Activated CD8-positive, alpha-beta memory T cell treated with anti-CD3 and anti-CD28 coated beads for 4 hours (primary cell): ENCODE measurements at regions not wholly inside any gene's neighbourhood (a gene's known extent, or its start where the extent isn't known, plus 50 kb on each side); places are given as distances from the start of the nearest gene placed in this dataset.
"Not testable (repeated sequence)": the region's sequence is repeated elsewhere in the genome, so short reads cannot be mapped to it uniquely, and the experiment has no call there.

Source experiments
- DNase-seq, 2 donors: peaks; one replicate each; pipeline ENCODE4 v3.0.0-alpha.2; 2020; ENCODE audit warnings: low read depth in 2 of 2

DNA sequence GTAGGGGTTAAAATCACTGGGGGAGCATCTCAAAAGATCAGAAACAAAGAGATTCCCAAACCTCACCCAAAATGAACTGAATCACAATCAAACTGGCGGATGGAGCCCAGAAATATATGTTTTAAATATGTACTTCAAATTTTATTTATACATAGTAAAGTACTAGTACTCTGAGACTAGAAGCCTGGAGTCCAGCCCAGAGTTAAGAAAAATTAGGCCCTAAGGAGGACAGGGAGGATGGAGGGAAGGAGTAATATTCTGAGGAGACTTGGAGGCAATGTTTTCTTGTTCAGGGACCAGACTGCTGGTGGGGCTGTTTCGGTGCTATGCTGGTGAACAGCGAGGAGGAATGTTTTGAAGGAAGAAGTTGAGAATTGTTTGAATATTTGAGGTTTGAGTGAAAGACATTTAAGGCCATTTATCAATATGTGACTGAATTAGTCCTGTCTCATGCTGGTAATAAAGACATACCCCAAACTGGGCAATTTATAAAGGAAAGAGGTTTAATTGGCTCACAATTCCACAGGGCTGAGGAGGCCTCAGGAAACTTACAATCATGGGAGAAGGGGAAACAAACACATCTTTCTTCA, 552.4 kb upstream of the DAB2 start:
- no peak for DNase-seq

GRCh38 chr5:39970117-39970798, 545.5 kb upstream of the DAB2 start:
- no peak for DNase-seq

DNA sequence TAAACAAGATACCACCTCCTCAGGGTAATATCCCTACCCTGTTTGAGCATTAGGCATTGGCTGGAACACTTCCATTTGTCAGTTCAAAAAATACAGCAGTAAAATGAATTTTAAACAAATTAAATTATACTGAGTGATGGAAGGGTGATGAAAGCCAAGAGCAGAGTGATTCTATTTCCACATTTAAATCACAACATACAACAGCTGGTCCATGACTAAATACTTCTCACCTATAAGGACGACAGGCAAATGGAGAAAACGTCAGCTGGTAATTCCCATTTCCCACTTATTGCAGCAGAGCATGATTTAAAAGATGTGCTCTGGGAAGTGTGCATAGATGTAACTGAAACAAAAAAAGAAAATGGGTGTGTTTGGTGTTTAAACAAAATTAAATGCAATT, 543.6 kb upstream of the DAB2 start:
- DNase-seq = no peak

DNA sequence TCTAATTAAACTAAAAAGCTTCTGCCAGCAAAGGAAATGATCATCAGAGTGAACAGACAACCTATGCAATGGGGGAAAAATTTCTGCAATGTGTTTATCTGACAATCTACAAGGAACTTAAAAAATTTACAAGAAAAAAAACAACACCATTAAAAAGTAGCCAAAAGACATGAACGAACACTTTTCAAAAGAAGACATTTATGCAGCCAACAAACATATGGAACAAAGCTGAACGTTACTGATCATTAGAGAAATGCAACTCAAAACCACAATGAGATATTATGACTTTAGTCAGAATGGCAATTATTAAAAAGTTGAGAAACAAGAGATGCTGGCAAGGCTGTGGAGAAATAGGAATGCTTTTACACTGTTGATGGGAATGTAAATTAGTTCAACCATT, 530.4 kb upstream of the DAB2 start:
- DNase-seq = no peak

GRCh38 chr5:39951070-39951469, 526.3 kb upstream of the DAB2 start:
- DNase-seq = no peak

GRCh38 chr5:39948867-39949468, 524.2 kb upstream of the DAB2 start:
- DNase-seq = peak; percentile 14 to 45

DNA sequence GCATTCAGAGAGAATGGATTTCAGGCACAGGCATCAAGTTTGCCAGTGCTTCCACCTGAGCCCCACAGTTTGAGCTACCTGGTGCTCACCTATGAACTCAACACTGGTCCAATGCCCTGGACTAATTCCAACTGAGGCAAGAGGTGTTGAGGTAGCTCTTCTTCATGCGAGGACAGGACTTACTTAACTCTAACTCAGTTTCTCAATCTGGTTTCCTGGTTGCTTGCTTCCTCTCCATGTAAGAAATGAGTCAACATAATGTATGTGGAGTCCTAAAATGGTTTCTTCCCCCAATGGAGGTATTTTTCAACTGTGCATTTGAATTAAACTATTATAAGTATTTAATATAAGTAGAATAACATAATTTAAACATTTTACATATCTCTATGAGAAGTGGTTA, 523.6 kb upstream of the DAB2 start:
- DNase-seq = no peak

DNA sequence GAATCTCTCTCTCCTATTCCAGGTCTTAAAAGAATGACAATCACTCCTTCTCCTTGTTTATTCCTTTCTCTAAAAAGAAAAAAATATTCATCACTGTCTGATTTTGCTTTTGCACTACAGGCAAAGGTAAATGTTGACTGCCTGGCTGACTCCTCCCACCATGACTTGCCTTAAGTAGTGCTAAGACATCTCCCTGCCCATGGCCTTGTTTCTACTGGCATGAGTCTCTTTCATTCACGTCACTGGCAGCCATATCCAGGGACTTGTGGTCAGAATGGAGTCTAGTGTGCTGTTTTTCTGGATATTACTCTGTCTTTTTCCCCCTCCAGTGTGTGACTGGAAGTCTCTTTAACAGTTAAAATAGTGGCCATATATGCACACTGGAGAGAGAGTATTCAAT, 522.9 kb upstream of the DAB2 start:
- DNase-seq = no peak

GRCh38 chr5:39946356-39947045, 521.7 kb upstream of the DAB2 start:
- DNase-seq = no peak

GRCh38 chr5:39945870-39946269, 521.1 kb upstream of the DAB2 start:
- DNase-seq = no peak

DNA sequence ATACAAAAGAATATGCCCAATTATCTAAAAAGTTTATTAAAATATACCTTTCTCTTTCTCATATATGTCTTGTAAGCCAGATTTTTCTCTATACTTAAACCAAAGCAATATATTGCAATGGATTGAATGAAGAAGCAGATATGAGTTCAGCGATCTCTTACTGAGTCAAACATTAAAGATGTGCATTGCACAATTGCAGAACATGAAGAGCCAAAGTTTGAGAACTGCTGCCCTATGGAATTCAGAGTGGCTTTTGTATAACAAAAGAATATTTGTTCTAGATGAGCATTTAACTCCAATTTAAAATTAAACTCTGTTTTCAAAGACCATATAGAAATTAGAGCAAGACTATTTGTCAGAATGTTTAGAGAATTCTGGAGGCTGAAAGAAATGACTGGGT, 519.0 kb upstream of the DAB2 start:
- no peak for DNase-seq

GRCh38 chr5:39942606-39943005, 517.8 kb upstream of the DAB2 start:
- DNase-seq = no peak

DNA sequence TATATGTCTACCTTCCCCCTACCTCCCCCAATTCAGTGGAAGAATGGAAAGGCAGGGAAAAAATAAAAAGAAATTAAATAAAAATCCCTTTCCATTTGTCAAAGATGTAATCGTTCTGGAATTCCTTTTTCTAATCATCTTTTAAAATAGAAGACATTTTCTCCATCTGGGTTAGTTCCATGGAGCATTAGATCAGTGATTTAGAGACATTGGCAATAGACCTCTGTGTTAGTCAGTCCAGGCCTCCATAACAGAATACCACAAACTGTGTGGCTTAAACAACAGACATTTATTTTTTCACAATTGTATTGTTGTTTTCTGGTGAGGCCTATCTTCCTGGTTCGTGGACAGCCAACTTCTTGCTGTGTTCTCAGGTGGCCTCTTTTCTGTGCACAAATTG, 516.6 kb upstream of the DAB2 start:
- no peak for DNase-seq

DNA sequence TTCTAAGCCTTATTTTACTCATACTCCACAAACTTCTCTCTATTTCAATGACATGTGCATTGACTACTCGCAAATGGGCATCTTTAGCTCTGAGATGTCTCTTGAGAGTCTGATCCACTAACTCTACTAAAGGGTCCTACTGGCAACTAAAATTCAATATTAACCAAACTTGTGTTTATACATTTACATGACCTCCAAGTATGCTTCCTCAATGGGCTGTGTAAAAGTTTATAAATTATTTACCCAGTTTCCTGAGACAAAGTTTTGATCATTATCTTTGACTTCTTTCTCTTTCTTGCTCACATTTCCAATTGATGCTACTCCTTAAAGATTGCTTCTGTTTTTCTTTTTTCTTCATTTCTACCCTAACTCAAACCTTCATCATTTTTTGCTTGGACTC, 510.1 kb upstream of the DAB2 start:
- no peak for DNase-seq

GRCh38 chr5:39933061-39933460, 508.3 kb upstream of the DAB2 start:
- DNase-seq = no peak

GRCh38 chr5:39928709-39929108, 503.9 kb upstream of the DAB2 start:
- no peak for DNase-seq

- no peak for DNase-seq
Observed at GRCh38 chr5:39919876-39920275, 495.1 kb upstream of the DAB2 start.

GRCh38 chr5:39912906-39913305, 488.1 kb upstream of the DAB2 start:
- DNase-seq = no peak

GRCh38 chr5:39907267-39907951, 482.6 kb upstream of the DAB2 start:
- not testable (repeated sequence) for DNase-seq

GRCh38 chr5:39906146-39906545, 481.4 kb upstream of the DAB2 start:
- DNase-seq = no peak

GRCh38 chr5:39905356-39905755, 480.6 kb upstream of the DAB2 start:
- DNase-seq = no peak

DNA sequence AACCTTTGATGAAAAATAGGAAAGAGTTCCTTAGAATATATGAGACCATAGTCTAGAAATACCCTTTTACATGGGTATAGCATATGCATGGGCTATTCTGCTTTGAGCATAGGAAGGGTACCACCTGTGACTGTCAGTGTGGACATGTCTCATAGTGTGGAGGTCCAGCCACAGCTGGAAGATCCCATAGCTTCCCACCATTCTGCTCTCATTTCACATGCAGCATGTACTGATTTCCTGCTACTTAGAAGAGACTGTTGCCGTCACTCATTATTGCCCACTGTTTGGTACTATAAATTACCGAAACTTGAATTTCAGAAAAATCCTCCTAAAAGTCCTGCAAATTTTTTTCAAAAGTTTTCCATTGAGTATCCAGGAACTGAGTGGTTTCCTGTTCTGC, 477.8 kb upstream of the DAB2 start:
- DNase-seq = no peak
